Stimulated activated CD4-positive, alpha-beta T cell treated with anti-CD3 and anti-CD28 coated beads, Interleukin-12 subunit alpha, Interleukin-12 subunit beta, amount 100 ng/mL, for 24 hours (primary cell): ENCODE measurements at regions not wholly inside any gene's neighbourhood (a gene's known extent, or its start where the extent isn't known, plus 50 kb on each side); places are given as distances from the start of the nearest gene placed in this dataset.
A peak's percentile ranks its signal among the peaks of the same experiment; 100 is the strongest.
"Not testable (repeated sequence)": the region's sequence is repeated elsewhere in the genome, so short reads cannot be mapped to it uniquely, and the experiment has no call there.

Source experiments
- DNase-seq, 2 experiments: peaks; one replicate each; pipeline ENCODE4 v3.0.0-alpha.2; 2020; ENCODE audit warnings: low read depth in 2 of 2

- no peak for DNase-seq
These were observed 130.8 kb upstream of the PRR20G start for GRCh38 chr3:127418560-127419147.

GRCh38 chr3:127417709-127418559, 130.1 kb upstream of the PRR20G start:
- DNase-seq: no peak

DNA sequence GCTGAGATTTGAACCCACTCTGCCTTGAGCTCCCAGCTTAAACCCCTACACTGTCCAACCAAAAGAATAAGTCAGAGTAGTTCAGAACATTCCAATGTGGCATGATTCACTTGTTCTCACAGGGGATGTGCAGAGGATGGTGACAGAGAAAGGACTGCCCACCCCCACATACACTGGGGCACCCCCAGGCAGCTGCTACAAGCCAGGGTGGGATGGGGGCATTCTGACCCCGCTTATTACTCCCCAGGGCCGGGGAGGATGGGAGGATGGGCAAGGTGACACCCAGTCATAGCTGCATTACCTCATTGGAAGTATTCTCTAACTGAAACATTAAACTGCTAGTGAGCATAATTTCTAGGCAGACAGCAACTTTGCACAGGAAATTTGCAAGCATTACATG, 126.0 kb upstream of the PRR20G start:
- no peak for DNase-seq

DNA sequence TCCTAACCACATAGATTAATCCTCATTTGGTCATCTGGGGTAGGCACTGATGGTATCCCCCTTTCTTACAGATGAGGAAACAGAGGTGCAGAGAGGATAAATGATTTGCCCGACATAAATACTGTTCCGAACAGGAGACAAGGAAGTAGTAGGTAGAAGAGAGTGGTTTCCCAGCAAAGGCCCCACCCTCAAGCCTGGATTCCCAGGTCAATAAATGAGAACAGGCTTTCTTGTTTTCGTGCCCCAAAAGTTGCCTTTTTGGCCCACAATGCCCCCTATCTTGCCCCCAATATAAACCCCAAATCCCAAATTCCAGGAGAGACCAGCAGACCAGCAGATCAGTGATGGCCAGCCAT, 125.5 kb upstream of the PRR20G start:
- no peak for DNase-seq

- no peak for DNase-seq
These were observed 124.9 kb upstream of the PRR20G start for GRCh38 chr3:127412578-127413317.

DNA sequence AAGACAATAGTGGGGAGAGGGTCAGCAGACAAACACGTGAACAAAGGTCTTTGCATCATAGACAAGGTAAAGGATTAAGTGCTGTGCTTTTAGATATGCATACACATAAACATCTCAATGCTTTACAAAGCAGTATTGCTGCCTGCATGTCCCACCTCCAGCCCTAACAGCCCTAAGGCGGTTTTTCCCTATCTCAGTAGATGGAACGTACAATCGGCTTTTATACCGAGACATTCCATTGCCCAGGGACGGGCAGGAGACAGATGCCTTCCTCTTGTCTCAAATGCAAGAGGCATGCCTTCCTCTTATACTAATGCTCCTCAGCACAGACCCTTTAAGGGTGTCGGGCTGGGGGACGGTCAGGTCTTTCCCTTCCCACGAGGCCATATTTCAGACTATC, 124.0 kb upstream of the PRR20G start:
- DNase-seq: not testable (repeated sequence)

DNA sequence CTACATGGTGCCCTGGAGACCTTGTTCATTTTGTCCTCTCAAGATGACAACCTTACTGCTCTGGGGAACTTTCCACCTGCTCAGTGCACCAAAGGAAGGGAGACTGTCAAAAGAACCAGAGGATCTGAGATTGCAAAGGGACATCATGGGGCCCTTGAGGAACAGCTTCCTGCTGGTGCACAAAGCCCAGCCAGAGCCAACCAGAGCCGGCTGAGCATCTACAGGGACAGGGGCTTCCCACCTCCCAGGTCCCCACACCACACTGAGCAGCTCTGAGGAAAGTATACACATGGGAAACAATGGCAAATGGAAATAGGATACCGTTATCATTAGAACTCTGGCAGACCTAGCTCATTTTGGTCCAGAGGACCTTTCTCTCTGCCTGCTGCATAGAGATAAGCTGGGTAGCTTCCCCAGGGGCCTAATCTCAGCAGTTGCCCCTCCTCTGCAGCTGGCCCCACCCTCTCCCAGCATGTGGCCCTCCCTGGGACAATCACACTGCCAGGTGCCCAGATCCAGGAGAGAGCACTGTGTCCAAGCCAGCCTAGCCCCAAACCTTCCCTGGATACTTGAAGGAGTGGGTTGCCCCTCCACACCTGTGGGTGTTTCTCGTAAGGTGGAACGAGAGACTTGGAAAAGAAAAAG, 123.4 kb upstream of the PRR20G start:
- no peak for DNase-seq

- no peak for DNase-seq
These were observed 122.8 kb upstream of the PRR20G start for GRCh38 chr3:127410678-127411077.

DNA sequence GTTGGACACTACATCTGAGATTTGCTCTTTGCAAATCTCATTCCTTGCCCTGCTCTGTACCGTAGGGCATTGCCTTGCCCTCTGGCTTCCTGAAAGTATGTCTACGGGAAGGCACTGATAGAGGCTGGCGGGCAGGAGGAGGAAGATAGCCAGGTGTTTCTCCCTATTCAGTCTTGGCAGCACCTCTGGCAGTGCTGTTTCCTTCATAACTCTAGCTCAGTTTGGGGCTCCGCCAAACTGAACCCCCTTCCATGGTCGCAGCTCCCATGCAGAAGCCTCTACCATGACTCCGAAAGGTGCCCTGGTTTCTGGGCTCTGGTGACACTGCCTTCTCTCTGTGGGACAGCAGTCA, 122.3 kb upstream of the PRR20G start:
- DNase-seq: no peak

DNA sequence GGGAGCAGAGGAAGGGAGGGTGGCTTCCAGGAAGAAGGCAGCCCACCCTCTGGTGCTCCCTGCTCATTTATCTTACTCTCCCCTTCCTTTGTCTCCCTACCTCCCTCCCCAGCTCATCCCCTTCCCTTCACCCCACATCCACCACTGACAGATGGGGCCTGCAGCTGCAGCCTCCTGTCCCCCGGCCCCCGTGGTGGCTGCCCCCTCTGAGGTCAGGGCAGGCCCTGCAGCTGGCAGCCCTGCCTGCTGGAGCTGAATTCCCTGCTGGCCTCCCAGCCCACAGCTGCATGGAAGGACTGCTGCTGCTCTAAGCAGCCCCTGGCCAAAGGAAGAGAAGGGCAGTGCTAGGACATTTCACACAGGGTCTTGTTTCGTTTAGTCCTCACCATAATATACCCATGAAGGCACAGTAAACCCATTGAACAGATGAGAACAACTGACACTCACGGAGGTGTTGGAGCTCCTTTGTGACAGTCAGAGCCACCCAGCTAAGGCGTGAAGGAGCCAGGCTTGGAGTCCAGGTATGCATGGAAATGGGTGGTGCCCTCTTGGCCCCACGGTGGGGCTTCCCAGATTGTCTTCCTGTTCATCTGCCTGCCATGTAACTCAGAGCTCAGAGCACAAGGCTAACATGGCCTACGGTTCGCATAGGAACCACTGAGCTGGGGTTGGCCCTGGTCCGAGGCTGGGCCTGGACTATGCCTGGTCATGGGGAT, 121.7 kb upstream of the PRR20G start:
- DNase-seq: no peak

GRCh38 chr3:127408684-127409420, 121.0 kb upstream of the PRR20G start:
- DNase-seq: no peak

- no peak for DNase-seq
These were observed 120.3 kb upstream of the PRR20G start for GRCh38 chr3:127408022-127408683.

GRCh38 chr3:127407026-127407939, 119.4 kb upstream of the PRR20G start:
- no peak for DNase-seq

DNA sequence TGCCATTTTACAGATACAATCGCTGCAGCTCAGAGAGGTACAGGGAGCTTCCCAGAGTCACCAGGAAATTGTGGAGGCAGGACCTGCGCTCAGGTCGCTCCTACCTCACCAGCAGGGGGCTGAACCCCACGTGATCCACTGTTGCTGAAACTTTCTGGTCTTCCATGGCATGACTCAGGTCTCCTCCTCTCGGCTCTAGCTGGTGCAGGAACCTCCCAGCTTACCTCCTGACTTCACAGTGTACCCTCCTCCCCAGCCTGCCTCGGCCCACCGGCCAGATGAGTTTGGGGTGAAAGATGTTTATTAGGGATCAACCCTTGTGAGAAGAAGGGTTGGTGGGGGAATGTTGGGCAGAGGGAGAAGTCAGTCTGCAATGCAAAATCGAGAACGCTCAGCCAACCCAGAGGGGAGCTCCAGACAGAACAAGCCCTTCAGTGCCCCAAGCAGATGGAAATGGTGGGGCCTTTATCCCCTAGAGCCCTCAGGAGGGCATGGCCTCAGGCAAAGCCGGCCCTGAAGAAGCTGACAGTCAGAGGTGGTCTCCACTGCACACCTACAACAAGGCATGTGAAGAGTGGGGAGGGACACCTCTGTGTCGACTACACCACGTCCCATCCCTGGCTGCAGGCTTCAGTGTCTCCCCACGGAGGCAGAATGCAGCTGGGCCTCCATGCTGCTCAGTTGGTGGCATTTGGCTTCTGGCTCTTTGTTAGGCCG, 118.6 kb upstream of the PRR20G start:
- DNase-seq: peak; percentile 3 to 16

DNA sequence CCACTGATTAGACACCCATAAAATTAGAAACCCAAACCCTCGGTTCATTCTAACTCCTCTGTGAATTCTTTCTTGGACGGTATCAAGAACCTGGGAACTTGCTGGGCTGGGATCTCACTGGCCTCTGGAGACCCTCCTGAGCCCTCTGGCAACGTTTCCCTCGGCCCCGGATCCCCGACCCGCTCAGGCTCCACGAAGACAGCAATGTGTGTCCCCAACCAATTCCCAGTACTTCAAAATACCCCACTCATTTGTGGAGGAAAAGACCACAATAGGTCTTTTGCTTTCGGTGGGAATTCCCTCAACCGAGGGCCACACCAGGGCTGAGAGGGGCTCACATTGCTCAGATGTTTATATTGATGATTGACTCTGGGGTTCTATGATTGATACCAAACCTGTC, 117.9 kb upstream of the PRR20G start:
- DNase-seq: no peak

GRCh38 chr3:127405010-127405598, 117.3 kb upstream of the PRR20G start:
- DNase-seq: no peak

DNA sequence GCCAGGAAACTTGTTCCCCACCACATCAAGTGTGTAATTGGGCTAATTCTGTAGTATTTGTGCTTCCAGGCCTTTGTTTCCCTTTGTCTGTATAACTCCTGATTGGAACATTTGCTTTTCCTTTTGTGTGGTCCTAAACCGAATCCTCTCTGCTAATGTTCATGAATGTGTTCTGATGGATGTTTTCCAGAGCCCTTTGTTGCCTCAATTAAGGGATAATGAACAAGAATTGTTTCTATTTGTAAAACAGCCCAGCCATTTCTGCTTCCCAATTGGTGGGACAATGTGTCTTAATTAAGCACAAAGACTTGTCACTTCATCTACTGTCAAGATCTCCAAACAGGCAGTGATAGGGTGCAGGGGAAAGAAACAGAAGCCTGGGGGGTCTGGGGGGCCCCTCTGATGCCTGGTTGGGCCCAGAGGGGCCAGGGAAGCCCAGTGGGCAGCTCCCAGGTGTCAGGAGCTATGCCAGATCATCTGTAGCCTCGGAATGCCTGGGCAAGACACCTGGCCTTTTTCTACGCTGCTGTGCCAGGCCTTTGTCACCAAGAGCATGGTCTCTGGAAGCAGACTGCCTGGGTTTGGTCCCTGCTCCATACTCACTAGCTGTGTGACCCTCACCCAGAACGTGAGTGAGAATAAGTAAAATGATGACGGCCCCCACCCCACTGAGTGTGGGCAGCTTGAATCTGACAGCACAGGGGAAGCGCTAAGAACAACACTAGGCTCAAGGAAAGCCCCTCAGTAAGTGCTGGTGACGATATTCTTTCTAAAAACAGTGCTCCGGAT, 116.6 kb upstream of the PRR20G start:
- DNase-seq: no peak

GRCh38 chr3:127403795-127404194, 115.9 kb upstream of the PRR20G start:
- no peak for DNase-seq
